ENCODE measurements at regions not wholly inside any gene's neighbourhood (a gene's known extent, or its start where the extent isn't known, plus 50 kb on each side); places are given as distances from the start of the nearest gene placed in this dataset.

DNA sequence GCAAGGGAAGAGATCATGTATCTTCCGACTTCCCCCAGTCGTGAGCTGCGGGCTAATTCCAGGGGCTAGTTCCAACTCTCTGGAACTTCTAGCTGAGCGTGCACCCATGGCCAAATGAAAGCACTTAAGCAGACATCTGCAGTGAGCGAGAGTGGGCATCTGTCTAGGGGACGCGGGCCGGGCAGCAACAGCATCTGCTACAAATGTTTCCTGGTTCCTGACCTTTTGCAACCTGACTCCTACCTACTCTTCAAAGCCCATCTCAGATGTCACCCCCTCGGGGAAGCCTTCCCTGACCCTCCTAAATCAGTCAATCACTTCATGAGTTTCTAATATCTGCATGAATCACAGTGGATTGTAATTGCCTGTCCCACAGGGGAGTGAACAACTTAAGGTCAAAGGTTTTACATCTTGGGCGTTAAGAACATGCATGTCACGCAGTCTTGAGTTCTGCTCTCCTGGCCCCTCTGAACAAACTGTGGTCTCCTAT is 141.9 kb downstream of the CEBPB start:
- TF ChIP-seq, protein P1, sequence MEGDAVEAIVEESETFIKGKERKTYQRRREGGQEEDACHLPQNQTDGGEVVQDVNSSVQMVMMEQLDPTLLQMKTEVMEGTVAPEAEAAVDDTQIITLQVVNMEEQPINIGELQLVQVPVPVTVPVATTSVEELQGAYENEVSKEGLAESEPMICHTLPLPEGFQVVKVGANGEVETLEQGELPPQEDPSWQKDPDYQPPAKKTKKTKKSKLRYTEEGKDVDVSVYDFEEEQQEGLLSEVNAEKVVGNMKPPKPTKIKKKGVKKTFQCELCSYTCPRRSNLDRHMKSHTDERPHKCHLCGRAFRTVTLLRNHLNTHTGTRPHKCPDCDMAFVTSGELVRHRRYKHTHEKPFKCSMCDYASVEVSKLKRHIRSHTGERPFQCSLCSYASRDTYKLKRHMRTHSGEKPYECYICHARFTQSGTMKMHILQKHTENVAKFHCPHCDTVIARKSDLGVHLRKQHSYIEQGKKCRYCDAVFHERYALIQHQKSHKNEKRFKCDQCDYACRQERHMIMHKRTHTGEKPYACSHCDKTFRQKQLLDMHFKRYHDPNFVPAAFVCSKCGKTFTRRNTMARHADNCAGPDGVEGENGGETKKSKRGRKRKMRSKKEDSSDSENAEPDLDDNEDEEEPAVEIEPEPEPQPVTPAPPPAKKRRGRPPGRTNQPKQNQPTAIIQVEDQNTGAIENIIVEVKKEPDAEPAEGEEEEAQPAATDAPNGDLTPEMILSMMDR (optimal IDR thresholded peaks at IDR 0.05 in 1 of 3, IDR thresholded peaks at IDR 0.05 in 1 of 3, conservative IDR thresholded peaks at IDR 0.05 in 1 of 3; ENCODE audit: extremely low read depth in 1 of 3, insufficient read depth in 2 of 3, low read length in 3 of 3): no peak
- no peak for TF ChIP-seq EZH2 (IDR thresholded peaks at IDR 0.05; ENCODE audit: low read length)

Data from keratinocyte (primary cell).